ENCODE measurements at regions not wholly inside any gene's neighbourhood (a gene's known extent, or its start where the extent isn't known, plus 50 kb on each side); places are given as distances from the start of the nearest gene placed in this dataset.

GRCh38 chr10:61248013-61248412 lies 205.2 kb downstream of the TMEM26 start:
- H3K27me3 ChIP-seq (replicated peaks): no peaks in the 10 kb centered on the region
- H3K4me3 ChIP-seq (ENCODE audit: low read depth, low read length): no peak overlapping the region
- no peak for TF ChIP-seq CTCF (IDR thresholded peaks at IDR 0.05; ENCODE audit: low read depth, low read length, missing control alignments)
- H3K36me3 ChIP-seq (replicated peaks): no peaks in the 10 kb centered on the region
- H3K27ac ChIP-seq: no peak overlapping the region
- no peak for DNase-seq
- in situ Hi-C loops (cut with HindIII; ENCODE audit: low pct_ligation_motif_present, low sequenced_read_pairs): no loop called here

GRCh38 chr10:61244261-61244775 lies 208.9 kb downstream of the TMEM26 start:
- in situ Hi-C loops (cut with HindIII; ENCODE audit: low pct_ligation_motif_present, low sequenced_read_pairs): no loop called here
- no peaks in the 10 kb centered on the region for H3K36me3 ChIP-seq (replicated peaks)
- DNase-seq: no peak
- no peak for TF ChIP-seq CTCF (IDR thresholded peaks at IDR 0.05; ENCODE audit: low read depth, low read length, missing control alignments)
- no peak overlapping the region for H3K4me3 ChIP-seq (ENCODE audit: low read depth, low read length)
- no peak overlapping the region for H3K27ac ChIP-seq
- no peaks in the 10 kb centered on the region for H3K27me3 ChIP-seq (replicated peaks)

GRCh38 chr10:61232780-61233179 lies 220.4 kb downstream of the TMEM26 start:
- TF ChIP-seq CTCF (IDR thresholded peaks at IDR 0.05; ENCODE audit: low read depth, low read length, missing control alignments): no peak
- no peaks in the 10 kb centered on the region for H3K27me3 ChIP-seq (replicated peaks)
- no peaks in the 10 kb centered on the region for H3K36me3 ChIP-seq (replicated peaks)
- no peak overlapping the region for H3K27ac ChIP-seq
- no peak overlapping the region for H3K4me3 ChIP-seq (ENCODE audit: low read depth, low read length)
- no peak for DNase-seq
- in situ Hi-C loops (cut with HindIII; ENCODE audit: low pct_ligation_motif_present, low sequenced_read_pairs): no loop called here

- Histone ChIP-seq H3K36me3 (replicated peaks) (no peaks in the 10 kb centered on the region), H3K4me3 (ENCODE audit: low read depth, low read length) (no peak overlapping the region), H3K27me3 (replicated peaks) (no peaks in the 10 kb centered on the region), H3K27ac (no peak overlapping the region)
- DNase-seq: no peak
- in situ Hi-C loops (cut with HindIII; ENCODE audit: low pct_ligation_motif_present, low sequenced_read_pairs): no loop called here
- no peak for TF ChIP-seq CTCF (IDR thresholded peaks at IDR 0.05; ENCODE audit: low read depth, low read length, missing control alignments)
These were observed 227.2 kb downstream of the TMEM26 start for GRCh38 chr10:61225939-61226338.

GRCh38 chr10:61223576-61223975 lies 229.6 kb downstream of the TMEM26 start:
- no peaks in the 10 kb centered on the region for H3K36me3 ChIP-seq (replicated peaks)
- no peak overlapping the region for H3K4me3 ChIP-seq (ENCODE audit: low read depth, low read length)
- H3K27ac ChIP-seq: no peak overlapping the region
- no peak for DNase-seq
- TF ChIP-seq CTCF (IDR thresholded peaks at IDR 0.05; ENCODE audit: low read depth, low read length, missing control alignments): no peak
- in situ Hi-C loops (cut with HindIII; ENCODE audit: low pct_ligation_motif_present, low sequenced_read_pairs): no loop called here
- H3K27me3 ChIP-seq (replicated peaks): no peaks in the 10 kb centered on the region

GRCh38 chr10:61219696-61220095 lies 233.5 kb downstream of the TMEM26 start:
- no peak overlapping the region for H3K27ac ChIP-seq
- no peaks in the 10 kb centered on the region for H3K36me3 ChIP-seq (replicated peaks)
- TF ChIP-seq CTCF (IDR thresholded peaks at IDR 0.05; ENCODE audit: low read depth, low read length, missing control alignments): no peak
- no peak for DNase-seq
- H3K27me3 ChIP-seq (replicated peaks): no peaks in the 10 kb centered on the region
- in situ Hi-C loops (cut with HindIII; ENCODE audit: low pct_ligation_motif_present, low sequenced_read_pairs): no loop called here
- no peak overlapping the region for H3K4me3 ChIP-seq (ENCODE audit: low read depth, low read length)
